K562 (cell line): ENCODE measurements at regions not wholly inside any gene's neighbourhood (a gene's known extent, or its start where the extent isn't known, plus 50 kb on each side); places are given as distances from the start of the nearest gene placed in this dataset.

Experiments
- GTF2E2 ChIP-seq: fragments of 200-800 bp; sonication (Bioruptor generic); IDR thresholded peaks from 2 replicates; pipeline ENCODE4 v1.6.1; 2016; ENCODE audit warnings: missing genetic modification characterization, missing compliant biosample characterization
- SRSF9 ChIP-seq: fragments of 200-400 bp; formaldehyde crosslinking; IDR thresholded peaks from 2 replicates; pipeline ENCODE4 v1.6.1; 2017; ENCODE audit warnings: low read depth, low read length, borderline replicate concordance
- WHSC1 ChIP-seq: IDR thresholded peaks from one replicate; pipeline ENCODE4 v1.6.1; 2012; ENCODE audit warnings: low read length, control low read depth, inconsistent platforms
- ZNF77 ChIP-seq: fragments of 250-450 bp; sonication (Bioruptor Pico); IDR thresholded peaks from 2 replicates; pipeline ENCODE4 v1.5.0; 2020
- TF ChIP-seq, protein P1 (sequence below): fragments of 250-450 bp; sonication (Bioruptor Pico); IDR thresholded peaks from 2 replicates; pipeline ENCODE4 v1.4.0; 2020
- TF ChIP-seq, protein P2 (sequence below): fragments of 450-650 bp; formaldehyde crosslinking; IDR thresholded peaks from 2 replicates; pipeline ENCODE4 v1.4.0; 2022; ENCODE audit warnings: missing genetic modification characterization

DNA sequence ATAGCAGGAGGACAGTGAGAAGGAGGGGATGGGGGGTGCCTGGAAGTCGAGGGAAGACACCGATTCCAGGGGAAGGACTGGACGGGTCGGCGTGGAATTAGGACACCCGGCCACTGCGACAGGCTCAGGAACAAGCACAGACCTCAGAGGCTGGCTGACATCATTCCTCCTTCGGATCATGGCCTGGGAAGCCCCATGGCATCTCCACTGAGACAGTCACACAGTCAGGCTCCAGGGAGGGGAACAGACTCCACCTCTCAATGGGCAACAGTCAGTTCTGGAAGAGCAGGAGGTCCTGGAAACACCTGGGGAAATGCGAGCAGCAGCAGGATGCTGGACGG lies 67.9 kb upstream of the FBRSL1 start (continued):
- TF ChIP-seq, protein P1, sequence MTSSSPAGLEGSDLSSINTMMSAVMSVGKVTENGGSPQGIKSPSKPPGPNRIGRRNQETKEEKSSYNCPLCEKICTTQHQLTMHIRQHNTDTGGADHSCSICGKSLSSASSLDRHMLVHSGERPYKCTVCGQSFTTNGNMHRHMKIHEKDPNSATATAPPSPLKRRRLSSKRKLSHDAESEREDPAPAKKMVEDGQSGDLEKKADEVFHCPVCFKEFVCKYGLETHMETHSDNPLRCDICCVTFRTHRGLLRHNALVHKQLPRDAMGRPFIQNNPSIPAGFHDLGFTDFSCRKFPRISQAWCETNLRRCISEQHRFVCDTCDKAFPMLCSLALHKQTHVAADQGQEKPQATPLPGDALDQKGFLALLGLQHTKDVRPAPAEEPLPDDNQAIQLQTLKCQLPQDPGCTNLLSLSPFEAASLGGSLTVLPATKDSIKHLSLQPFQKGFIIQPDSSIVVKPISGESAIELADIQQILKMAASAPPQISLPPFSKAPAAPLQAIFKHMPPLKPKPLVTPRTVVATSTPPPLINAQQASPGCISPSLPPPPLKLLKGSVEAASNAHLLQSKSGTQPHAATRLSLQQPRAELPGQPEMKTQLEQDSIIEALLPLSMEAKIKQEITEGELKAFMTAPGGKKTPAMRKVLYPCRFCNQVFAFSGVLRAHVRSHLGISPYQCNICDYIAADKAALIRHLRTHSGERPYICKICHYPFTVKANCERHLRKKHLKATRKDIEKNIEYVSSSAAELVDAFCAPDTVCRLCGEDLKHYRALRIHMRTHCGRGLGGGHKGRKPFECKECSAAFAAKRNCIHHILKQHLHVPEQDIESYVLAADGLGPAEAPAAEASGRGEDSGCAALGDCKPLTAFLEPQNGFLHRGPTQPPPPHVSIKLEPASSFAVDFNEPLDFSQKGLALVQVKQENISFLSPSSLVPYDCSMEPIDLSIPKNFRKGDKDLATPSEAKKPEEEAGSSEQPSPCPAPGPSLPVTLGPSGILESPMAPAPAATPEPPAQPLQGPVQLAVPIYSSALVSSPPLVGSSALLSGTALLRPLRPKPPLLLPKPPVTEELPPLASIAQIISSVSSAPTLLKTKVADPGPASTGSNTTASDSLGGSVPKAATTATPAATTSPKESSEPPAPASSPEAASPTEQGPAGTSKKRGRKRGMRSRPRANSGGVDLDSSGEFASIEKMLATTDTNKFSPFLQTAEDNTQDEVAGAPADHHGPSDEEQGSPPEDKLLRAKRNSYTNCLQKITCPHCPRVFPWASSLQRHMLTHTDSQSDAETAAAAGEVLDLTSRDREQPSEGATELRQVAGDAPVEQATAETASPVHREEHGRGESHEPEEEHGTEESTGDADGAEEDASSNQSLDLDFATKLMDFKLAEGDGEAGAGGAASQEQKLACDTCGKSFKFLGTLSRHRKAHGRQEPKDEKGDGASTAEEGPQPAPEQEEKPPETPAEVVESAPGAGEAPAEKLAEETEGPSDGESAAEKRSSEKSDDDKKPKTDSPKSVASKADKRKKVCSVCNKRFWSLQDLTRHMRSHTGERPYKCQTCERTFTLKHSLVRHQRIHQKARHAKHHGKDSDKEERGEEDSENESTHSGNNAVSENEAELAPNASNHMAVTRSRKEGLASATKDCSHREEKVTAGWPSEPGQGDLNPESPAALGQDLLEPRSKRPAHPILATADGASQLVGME, result 0 out of 2 replicates have a peak, but pooled peaks have one; percentile 3
- TF ChIP-seq SRSF9, result no peak
- TF ChIP-seq, protein P2, sequence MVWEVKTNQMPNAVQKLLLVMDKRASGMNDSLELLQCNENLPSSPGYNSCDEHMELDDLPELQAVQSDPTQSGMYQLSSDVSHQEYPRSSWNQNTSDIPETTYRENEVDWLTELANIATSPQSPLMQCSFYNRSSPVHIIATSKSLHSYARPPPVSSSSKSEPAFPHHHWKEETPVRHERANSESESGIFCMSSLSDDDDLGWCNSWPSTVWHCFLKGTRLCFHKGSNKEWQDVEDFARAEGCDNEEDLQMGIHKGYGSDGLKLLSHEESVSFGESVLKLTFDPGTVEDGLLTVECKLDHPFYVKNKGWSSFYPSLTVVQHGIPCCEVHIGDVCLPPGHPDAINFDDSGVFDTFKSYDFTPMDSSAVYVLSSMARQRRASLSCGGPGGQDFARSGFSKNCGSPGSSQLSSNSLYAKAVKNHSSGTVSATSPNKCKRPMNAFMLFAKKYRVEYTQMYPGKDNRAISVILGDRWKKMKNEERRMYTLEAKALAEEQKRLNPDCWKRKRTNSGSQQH (CRISPR knock-in tag), result no peak
- no peak for TF ChIP-seq WHSC1
- TF ChIP-seq GTF2E2, result no peak
- TF ChIP-seq ZNF77 (CRISPR knock-in tag), result no peak
